ENCODE measurements at regions not wholly inside any gene's neighbourhood (a gene's known extent, or its start where the extent isn't known, plus 50 kb on each side); places are given as distances from the start of the nearest gene placed in this dataset.

DNA sequence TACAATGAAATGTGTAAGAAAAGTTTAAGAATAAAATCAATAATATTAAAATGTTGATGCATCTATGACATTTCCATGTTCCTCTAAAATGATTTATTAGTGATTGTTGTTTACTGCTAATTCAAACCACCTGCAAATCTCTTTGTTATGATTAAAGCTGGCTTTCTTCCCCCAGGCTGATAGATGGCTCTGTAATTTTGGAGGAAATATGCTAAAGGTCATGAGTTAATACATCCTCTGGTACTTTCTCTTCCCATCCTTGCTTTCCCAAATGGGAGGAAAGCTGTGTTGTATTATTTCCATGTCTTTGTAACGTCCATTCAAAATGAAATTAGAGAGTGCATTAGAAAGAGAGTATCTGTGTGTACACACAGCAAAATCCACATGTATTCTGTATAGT, 139.5 kb upstream of the TMCO5A start:
- FAIRE-seq: no peak

DNA sequence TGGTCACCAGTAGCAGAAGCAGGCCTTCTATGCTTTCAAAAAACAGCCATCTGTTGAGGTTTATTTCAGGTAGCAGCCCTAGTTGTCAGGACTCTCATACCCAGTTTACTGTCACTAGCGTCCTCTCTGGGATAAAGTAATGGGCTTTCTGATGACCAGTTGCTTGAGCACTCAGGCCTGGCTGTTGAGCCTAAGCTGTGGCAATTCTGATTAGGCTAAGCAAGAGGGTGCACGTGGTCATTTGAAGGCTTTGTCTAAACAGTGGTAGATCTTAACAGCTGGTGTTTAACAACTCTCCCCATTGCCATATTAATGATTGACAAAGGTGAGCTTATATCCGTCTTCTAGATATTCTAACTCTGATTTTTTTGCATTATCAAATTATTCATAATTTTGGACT, 132.9 kb upstream of the TMCO5A start:
- no peak for FAIRE-seq

DNA sequence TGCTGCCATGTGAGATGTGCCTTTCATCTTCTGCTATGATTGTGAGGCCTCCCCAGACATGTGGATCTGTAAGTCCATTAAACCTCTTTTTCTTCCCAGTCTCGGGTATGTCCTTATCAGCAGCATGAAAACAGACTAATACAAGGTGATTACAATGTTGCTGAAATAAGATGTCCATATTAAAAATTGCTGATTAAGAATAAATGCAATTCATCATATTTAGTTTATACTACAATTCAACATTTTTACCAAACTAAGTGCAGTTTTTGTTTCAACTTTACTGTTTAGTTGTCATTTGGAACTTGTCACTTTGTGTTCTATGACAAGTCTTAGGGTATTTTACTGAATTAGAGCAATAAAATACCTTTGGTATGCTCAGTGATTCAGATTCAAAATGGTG, 127.6 kb upstream of the TMCO5A start:
- FAIRE-seq: no peak

DNA sequence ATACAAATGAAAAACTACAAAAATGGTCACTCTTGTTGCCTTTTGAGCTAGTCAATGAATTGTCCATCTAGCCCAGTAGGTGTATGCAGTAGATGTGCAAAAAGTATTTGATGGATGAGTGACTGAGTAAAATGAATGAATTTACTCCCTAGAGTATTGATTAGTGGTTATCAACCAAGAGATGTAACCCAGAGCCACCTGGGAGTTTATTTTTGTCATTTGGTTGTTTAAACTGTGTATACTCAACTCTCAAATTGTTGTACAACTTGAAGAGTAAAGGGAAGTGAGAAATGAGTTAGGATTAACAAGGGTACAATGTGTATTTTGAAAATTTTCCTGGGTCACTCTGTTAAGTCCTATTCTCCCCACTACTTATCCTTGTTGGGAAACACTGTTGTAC, 124.1 kb upstream of the TMCO5A start:
- FAIRE-seq: no peak

DNA sequence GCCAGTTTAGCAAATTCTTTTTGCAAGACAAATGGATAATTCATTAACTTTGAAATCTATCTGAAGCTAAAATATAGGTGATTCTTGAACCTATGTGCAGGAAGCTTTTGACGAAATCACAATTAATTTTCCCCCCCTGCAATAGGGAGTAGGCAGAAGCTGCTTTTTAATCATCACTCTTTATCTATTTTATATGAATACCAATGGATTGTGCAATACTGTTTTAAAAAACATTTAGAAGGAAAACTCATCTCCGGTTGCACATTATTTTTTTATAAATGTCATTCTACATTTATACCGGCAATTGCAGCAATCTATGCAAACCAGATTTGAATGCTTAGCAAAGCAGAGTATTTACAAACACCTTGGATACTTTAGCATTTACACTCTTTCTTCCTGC, 121.1 kb upstream of the TMCO5A start:
- FAIRE-seq: no peak

DNA sequence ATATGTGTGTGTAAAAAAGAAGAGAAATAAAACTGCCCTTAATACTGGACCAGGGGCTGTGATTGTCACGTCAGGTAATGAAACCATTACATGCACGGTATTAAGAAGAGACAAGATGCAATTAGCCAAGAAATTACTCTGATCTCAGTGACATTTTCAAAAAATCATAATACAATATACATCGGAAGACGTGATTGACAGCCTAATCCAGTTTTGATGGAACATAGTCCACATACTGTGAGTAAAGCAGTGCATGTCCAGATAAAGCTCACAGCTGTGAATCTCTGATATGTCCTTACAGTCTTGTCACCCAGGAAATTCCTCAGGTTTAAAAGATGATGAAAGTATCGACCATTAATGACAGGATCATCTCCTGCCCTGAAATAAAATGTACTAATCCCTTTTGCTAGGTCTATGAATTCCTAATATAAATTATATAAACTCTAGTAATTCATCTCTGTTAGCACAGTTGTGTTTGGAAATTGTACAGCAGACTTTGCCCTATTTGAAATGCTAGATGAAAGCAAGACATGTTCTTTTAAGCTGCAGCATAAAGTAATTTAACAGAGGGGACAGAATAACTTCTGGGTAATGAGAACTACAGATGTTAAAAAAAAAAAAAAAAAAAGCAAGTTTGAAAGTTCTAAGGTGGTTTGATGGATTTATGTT, 119.5 kb upstream of the TMCO5A start:
- FAIRE-seq: no peak

DNA sequence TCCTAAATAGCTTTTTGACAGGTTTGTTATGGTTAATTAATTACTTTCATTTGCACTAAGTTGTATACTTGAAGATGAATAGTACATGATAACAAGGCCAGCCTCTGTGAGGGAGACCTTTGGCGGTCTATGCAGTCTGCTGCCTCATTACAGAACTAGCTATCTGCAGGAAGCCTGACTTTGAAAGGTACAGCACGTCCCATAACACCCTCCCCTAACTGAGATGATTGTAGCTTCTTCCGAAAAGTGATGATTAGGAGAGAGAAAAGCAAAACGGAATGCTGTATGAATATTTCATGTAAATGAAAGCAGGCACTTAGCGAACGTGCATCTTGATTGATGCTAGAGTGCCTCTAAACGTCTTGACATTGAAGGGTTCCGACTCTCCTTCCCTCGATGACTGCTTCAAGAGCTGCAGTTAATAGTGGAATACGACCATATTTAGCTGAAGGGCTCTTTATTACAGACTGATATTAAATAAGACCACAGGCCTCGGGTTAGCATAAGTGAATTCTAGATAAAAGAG, 116.2 kb upstream of the TMCO5A start:
- no peak for FAIRE-seq

DNA sequence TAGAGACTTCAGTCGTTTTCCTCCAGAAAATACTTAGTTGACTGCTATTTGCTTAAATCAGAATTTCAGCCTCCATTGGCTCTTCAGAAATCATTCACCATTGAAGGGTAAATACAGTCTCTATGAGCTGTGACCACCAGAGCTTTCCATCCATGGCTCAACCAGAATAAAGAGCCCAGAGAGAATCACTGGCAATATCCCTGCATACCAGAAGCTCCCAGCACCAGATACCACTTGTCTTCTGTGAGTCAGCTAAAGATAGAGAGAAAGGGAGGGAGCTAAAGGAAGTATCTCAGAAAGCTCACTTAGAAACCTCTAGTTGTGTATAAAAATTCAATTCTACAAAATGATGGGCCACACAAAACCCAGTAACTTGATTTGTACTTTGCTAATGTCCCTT, 115.2 kb upstream of the TMCO5A start:
- no peak for FAIRE-seq

DNA sequence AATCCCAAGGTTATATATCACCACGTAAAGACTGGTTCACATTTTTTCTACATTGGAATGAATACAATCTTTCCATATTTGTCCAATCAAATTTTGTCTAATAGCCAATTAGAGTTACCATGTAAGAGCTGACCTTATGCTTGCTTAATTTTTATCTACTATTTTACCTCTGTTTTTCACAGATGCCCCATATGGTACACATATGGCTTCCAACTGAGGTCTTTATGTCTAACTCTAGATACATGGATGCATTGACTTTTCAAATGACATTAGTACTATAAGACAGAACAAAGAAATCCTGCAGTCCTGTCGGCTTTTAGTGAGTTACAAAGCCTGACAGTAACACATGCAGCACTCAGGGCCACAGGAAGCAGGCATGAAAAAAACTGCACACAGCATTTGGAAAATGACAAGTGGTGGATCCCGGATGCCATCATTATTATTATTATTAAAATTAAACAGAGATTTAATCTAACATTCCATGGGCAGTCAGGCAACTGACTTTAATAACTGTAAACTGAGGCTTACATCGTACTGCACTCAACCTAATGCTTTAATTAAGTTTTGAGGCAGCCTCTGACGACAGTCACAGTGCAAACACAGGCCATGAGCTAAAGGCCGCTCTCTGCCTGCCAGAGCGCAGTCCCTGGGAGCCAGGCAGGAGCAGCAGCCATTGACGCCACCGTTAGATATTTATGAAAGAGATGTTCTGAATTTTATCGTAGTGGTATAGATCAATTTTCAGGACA, 113.9 kb upstream of the TMCO5A start:
- peak; percentile 79 for FAIRE-seq

DNA sequence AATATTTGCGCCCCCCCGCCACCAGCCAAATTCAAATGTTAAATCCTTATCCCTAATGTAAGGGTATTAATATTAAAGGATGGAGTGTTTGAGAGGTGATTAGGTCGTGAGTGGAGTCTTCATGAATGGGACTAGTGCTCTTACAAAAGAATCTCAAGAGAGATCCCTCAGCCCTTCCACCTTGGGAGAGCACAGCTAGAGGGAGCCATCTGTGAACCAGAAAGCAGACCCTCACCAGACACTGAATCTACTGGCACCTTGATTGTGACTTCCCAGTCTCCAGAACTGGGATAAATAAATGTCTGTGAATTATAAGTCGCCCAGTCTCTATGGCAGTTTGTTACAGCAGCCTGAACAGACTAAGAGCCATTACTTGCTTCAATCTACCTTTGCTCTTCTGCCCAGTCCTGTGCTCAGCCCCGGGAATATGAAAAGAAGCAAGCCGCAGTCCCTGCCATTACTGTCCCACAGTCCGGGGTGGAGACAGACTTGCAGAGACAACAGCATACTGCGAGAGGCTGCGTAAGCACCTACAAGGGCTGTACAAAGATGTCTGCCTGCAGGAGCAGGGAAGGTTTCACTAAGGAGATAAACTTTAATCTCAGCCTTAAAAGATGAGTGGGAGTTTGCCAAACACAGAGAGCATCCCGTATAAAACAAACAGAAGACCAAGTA, 110.7 kb upstream of the TMCO5A start:
- FAIRE-seq: no peak

DNA sequence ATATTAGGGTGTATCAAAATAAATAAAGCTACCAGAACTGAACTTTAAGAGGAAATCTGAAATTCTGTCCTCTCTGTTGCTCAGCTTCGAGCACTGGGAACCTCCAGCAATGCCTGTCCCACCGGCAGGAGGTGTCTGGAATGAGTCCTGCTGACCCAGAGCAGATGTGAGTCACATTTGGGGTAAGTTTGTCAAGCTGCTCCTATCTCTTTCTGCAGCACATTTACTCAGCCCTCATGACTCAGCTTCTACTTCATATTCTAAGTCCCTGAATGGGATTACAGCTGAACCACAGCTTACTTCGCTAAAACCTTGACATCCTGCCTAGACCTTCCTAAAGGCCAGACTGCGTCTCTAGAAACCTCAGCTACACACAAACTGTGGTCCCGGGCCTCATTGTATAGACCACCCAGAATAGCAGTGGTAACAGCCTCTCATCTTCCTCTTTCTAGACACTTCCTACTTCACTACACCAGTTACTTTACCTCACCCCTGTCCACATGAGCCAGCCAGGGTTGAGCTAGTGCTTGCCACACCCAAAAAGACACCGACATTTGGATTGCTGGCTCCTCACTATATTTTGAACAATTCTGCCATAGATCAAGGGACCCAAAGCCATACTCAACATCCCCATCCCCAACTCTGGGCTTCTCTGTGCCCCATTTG, 109.6 kb upstream of the TMCO5A start:
- no peak for FAIRE-seq

DNA sequence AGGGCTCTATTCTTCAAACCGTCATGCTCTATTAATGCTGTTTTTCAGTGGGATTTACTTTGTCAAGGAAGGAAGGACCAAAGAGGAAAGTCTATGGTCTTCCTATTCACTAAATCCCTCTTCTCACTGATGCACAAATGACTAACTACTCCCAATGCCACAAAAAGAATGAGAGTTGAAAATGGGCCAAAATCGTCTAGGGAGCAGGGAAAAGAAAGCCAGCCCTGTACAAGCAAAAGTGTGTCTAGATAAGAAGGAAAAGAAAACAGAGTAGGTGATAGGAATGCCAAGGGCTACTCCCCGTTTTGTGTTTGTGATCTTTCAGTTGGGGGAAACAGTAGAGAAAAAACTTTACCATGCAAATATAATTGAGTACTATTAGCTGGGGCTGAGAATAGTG, 97.2 kb upstream of the TMCO5A start:
- FAIRE-seq: no peak

DNA sequence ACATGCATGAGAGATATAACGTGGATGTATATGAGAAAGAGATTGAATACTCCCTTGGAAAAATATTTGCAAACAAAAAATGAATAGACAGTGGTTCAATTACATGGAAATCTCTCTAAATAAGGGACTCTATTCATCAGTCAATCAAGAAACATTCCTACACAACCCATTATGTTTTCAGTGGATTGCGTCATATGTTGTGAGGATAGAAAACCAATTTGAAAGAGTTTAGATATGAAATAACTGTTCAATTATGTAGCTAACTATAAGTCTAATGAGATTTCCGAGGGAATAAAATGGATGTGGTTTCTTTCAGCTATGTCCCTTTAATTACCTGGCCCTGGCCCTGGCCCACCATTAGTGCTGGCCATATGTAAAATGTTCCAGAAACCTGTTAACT, 86.7 kb upstream of the TMCO5A start:
- FAIRE-seq: no peak

DNA sequence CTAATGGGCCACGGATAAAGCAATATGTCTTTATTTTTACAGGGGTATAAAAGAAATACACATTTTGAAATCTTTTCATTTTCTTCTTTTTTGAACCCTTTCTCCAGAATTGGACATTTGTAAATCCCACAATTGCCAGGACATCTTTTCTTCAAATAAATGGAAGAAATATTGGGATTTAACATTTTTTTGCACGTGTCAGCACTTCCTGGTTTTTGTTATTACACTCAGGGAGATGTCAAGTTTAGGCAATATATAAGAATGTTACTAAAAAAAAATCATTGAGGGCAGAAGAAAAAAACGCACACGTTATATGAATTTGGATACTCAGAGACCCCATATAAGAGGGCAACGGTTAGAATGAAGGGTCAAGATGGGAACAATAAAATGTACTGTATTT, 78.3 kb upstream of the TMCO5A start:
- FAIRE-seq: no peak

DNA sequence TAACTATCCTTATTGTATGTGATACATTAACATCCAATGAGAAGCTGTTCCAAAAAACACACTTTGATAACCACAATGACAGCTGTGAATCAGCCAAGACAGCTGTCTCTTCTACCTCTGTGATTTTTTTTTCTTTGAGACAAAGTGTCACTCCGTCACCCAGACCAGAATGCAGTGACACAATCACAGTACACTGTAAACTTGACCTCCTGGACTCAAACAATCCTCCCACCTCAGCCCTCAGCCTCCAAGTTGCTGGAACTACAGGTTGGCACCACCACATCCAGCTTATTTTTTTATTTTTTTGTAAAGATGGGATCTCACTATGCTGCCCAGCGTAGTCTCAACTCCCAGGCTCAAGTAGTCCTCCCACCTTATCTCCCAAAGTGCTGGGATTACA, 73.5 kb upstream of the TMCO5A start:
- FAIRE-seq: no peak

DNA sequence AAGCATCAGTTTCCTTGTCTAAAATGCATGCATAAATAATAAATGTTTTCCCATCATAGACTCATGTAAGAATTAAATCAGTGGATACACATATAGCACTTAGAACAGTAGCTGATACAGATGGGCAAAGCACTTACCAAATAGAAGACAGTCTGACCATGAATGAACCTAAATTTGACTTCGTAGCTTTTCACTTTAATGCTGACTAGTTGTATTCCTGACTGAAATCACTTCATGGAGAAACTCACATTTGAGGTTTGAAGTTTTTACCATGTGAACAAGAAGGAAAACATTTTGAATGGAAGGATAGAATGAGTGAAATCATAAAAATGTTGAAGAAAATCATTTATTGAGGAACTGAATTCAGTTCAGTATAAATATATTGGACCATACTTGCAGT, 68.8 kb upstream of the TMCO5A start:
- FAIRE-seq: no peak

DNA sequence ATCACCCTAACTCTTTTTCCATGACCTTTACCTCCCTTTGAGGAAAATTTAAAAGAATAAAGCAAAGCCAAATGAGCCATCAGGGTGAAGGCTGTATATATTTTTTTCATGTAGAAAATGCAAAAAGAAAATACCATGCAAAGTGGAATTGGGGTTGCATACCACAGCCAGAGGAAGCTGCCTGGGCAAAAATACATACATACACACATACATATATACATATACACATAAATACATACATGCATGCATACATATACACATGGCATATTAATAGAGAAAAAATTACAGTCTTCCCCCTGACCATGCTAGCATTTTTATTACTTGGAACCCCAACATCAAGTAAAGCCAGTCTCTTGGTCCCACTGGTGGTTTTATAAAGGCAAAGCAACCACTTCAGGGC, 63.7 kb upstream of the TMCO5A start:
- FAIRE-seq: no peak

DNA sequence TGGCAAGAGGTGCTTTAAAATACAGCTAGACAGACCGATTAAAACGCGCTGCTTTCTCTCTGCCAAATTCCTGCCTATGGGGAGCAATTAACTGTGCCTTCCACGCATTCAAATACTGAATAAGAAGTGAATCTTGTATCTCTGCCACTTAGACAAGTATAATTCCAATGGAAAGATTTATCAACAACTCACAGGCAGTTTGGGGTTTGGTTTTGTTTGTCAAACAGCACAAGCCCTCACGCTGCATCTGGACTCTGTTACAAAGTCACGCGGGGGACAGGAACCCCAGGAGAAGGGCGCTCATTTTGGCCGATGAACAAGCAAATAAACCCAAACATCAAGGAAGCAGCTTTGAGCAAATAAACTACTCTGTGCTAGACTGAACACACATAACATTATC, 61.8 kb upstream of the TMCO5A start:
- FAIRE-seq: no peak

DNA sequence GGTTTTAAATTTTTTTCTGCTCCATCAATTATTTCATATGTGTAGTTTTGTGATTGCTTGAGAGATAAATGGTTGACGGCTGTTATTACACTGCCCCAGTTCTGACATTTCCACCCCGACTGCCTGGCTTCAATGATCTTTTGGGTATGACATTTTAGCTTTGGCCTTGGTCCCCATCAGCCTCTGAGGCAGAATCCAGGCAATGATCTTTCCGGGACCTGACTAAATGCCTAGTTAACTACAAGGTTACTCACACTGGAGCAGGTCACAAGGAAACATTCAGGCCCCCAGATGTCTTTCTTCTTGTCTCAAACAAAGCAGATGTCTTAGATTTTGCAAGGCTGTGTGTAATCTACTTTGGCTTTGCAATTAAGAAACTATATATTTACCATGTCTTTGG, 61.1 kb upstream of the TMCO5A start:
- FAIRE-seq: no peak

DNA sequence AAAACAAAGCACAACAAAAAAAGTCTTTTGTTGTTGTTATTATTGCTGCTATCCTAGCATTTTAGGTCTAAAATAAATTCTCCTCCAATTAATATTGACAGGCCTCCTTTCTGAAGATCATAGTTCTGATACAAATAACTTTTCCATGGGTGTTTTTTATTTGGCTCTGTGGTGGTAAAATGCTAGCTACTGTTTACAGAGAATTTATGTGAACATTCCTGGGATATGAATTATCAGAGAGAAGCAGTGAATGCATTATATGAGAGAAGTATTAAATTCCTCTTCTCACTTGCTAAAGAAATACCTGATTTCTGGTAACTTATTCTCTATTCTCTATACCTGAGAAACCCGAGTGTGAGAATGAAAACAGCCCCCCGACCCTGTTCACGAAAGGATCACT, 57.5 kb upstream of the TMCO5A start:
- no peak for FAIRE-seq

DNA sequence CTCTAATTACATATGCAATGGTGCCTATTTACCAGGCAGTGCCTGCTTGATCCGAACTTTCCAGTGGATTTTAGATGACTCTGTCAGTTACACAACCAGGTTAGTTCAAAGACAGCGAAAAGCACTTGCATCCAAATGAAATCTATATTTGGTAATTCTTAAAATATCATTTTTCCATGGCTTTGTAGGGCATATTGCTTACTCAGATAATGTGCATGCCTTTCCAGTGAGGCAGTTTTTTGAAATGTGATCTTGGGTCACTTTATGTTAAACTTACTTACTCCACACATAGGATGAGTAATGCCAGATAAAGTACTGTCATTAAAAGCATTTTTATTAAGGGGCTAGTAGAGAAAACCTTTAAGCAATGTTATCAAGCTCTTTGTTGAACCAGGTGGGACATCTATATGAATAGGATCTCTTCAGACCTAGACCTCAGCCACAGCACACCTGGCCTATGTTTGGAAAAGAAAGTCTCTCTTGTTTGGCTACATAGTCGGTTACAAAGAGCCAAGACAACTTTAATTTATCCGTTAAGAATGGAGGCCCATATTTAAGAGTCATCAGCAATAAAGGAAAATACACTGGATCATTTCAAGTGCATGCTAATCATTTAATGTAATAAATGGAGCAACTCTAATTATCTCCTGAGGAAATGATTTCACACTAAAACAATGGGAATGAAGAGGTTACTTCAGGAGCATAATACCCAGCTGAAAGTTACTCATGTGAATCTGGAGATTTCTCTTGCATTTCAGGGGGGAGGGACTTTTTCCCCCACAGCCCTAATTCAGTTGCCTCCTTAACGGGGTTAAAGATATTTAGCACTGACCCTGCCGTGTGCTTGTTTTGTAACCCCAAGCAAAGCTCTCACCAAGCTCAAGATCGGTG, 56.3 kb upstream of the TMCO5A start:
- FAIRE-seq: peak; percentile 86

Measured in islet of Langerhans (tissue), 1 donor.